ENCODE measurements at regions not wholly inside any gene's neighbourhood (a gene's known extent, or its start where the extent isn't known, plus 50 kb on each side); places are given as distances from the start of the nearest gene placed in this dataset.

DNA sequence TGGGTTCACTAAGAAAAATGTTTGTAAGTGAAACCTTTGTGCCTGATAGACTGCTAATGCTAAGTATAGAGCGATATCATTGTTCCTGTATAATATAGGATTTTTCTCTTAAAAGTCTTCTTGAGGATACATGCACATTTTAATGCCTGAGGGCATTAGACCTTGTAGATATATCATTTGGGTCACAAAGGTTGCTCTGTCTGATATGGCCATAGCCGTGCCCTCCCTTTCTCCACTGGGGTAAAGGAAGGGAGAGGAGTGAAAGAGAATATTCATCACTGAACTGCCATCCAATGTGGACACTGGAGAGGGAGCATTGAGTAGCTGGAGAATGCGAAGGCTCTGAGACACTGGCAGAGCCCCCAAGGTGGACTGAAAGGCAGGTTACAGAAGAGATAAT lies 442.2 kb upstream of the SPTLC3 start:
- no peak for TF ChIP-seq CTCF (IDR thresholded peaks at IDR 0.05)
- TF ChIP-seq EZH2 (IDR thresholded peaks at IDR 0.05; ENCODE audit: borderline replicate concordance, insufficient read depth, low read depth, low read length, poor library complexity, severe bottlenecking), result no peak
- no peaks in the 10 kb centered on the region for H3K9me3 ChIP-seq (ENCODE audit: control extremely low read depth in 1 of 3, control insufficient read depth in 2 of 3, insufficient read depth in 1 of 3, low read length in 2 of 3)
- H3K4me3 Mint-ChIP-seq, result no peak overlapping the region
- H3K36me3 ChIP-seq (replicated peaks in 1 of 2; ENCODE audit: control extremely low read depth in 1 of 2, control insufficient read depth in 1 of 2, extremely low read depth in 1 of 2, insufficient read depth in 2 of 2, low read length in 1 of 2), result no peaks in the 10 kb centered on the region
- H3K9ac ChIP-seq (ENCODE audit: low read length), result no peak overlapping the region
- H3K79me2 ChIP-seq (ENCODE audit: control insufficient read depth, insufficient read depth, low read length), result no peaks in the 10 kb centered on the region
- CTCF ChIA-PET, result no interaction called here
- H3K27me3 Mint-ChIP-seq, result no peaks in the 10 kb centered on the region
- POLR2A ChIA-PET, result no interaction called here
- H3K27ac Mint-ChIP-seq, result no peak overlapping the region
- no peak overlapping the region for H3K4me3 ChIP-seq (ENCODE audit: control extremely low read depth in 1 of 5, extremely low read depth in 1 of 5, insufficient read depth in 1 of 5, low read depth in 2 of 5, low read length in 4 of 5)
- H3K27ac ChIP-seq (ENCODE audit: low read length in 2 of 2), result no peak overlapping the region
- no peaks in the 10 kb centered on the region for H3K4me1 Mint-ChIP-seq
- no peaks in the 10 kb centered on the region for H3K27me3 ChIP-seq (replicated peaks in 1 of 4; ENCODE audit: control extremely low read depth in 1 of 4, control insufficient read depth in 3 of 4, insufficient read depth in 4 of 4, low read length in 3 of 4)
- no peaks in the 10 kb centered on the region for H4K20me1 ChIP-seq (ENCODE audit: control insufficient read depth, insufficient read depth, low read length, poor library complexity, severe bottlenecking)
- intact Hi-C loops (cut with micrococcal nuclease), result no loop called here
- no peak for ATAC-seq (ENCODE audit: low read depth)
- WGBS (ENCODE audit: insufficient coverage), result 100% methylated on average over 1 of the region's 3 CpGs
- no peak overlapping the region for H3K4me2 ChIP-seq (replicated peaks; ENCODE audit: low read depth, low read length, poor library complexity, severe bottlenecking)
- H3K4me1 ChIP-seq (ENCODE audit: control insufficient read depth in 2 of 2, insufficient read depth in 2 of 2, low read length in 2 of 2), result no peaks in the 10 kb centered on the region
- H2AFZ ChIP-seq (ENCODE audit: insufficient read depth, low read depth, low read length, poor library complexity, severe bottlenecking), result no peak overlapping the region
- DNase-seq, result no peak
- H3K9me3 Mint-ChIP-seq (ENCODE audit: insufficient read depth), result no peaks in the 10 kb centered on the region

DNA sequence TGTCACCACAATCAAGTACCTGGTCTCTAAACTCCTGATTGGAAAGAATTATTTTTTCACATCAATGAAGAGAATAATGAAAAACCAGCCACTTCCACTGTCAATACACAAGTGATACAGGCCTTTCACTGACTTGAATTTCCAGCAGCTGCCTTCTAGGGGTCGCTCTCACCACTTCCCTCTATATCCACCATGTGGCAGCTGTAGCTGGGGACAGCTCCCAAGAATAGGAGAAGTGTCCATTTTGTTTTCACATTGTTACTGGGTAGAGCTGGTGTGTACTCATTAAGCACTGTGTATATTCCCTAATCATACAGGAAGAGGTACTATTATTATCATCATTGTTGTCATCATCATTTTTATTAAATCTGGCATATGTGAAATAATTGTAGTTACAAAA lies 438.4 kb upstream of the SPTLC3 start:
- H3K4me1 Mint-ChIP-seq, result no peaks in the 10 kb centered on the region

More for the DNA sequence above, 438.4 kb upstream of the SPTLC3 start:
- intact Hi-C loops (cut with micrococcal nuclease), result no loop called here
- no peak overlapping the region for H3K4me3 Mint-ChIP-seq
- POLR2A ChIA-PET, result no interaction called here
- TF ChIP-seq CTCF (IDR thresholded peaks at IDR 0.05) (no peak), EZH2 (IDR thresholded peaks at IDR 0.05; ENCODE audit: borderline replicate concordance, insufficient read depth, low read depth, low read length, poor library complexity, severe bottlenecking) (no peak)
- H3K4me3 ChIP-seq (ENCODE audit: control extremely low read depth in 1 of 5, extremely low read depth in 1 of 5, insufficient read depth in 1 of 5, low read depth in 2 of 5, low read length in 4 of 5), result no peak overlapping the region
- H3K9ac ChIP-seq (ENCODE audit: low read length), result no peak overlapping the region
- ATAC-seq (ENCODE audit: low read depth) (no peak), DNase-seq (no peak)
- no peaks in the 10 kb centered on the region for H3K27me3 ChIP-seq (replicated peaks in 1 of 4; ENCODE audit: control extremely low read depth in 1 of 4, control insufficient read depth in 3 of 4, insufficient read depth in 4 of 4, low read length in 3 of 4)
- no peak overlapping the region for H2AFZ ChIP-seq (ENCODE audit: insufficient read depth, low read depth, low read length, poor library complexity, severe bottlenecking)
- H3K79me2 ChIP-seq (ENCODE audit: control insufficient read depth, insufficient read depth, low read length), result no peaks in the 10 kb centered on the region
- no peak overlapping the region for H3K4me2 ChIP-seq (replicated peaks; ENCODE audit: low read depth, low read length, poor library complexity, severe bottlenecking)
- no peaks in the 10 kb centered on the region for H3K9me3 ChIP-seq (ENCODE audit: control extremely low read depth in 1 of 3, control insufficient read depth in 2 of 3, insufficient read depth in 1 of 3, low read length in 2 of 3)
- no peaks in the 10 kb centered on the region for H3K36me3 ChIP-seq (replicated peaks in 1 of 2; ENCODE audit: control extremely low read depth in 1 of 2, control insufficient read depth in 1 of 2, extremely low read depth in 1 of 2, insufficient read depth in 2 of 2, low read length in 1 of 2)
- no peak overlapping the region for H3K27ac ChIP-seq (ENCODE audit: low read length in 2 of 2)
- no peaks in the 10 kb centered on the region for H3K9me3 Mint-ChIP-seq (ENCODE audit: insufficient read depth)
- WGBS (ENCODE audit: insufficient coverage), result no CpG with 5 or more reads among the region's 1 CpG
- no peaks in the 10 kb centered on the region for H3K27me3 Mint-ChIP-seq
- H4K20me1 ChIP-seq (ENCODE audit: control insufficient read depth, insufficient read depth, low read length, poor library complexity, severe bottlenecking), result no peaks in the 10 kb centered on the region
- CTCF ChIA-PET, result no interaction called here
- no peak overlapping the region for H3K27ac Mint-ChIP-seq
- no peaks in the 10 kb centered on the region for H3K4me1 ChIP-seq (ENCODE audit: control insufficient read depth in 2 of 2, insufficient read depth in 2 of 2, low read length in 2 of 2)

Measured in B cell (primary cell).